BJ (cell line): ENCODE measurements at regions not wholly inside any gene's neighbourhood (a gene's known extent, or its start where the extent isn't known, plus 50 kb on each side); places are given as distances from the start of the nearest gene placed in this dataset.
"Not testable (repeated sequence)": the region's sequence is repeated elsewhere in the genome, so short reads cannot be mapped to it uniquely, and the experiment has no call there.

Source experiments
- CTCF ChIA-PET: fragments of 350-600 bp; formaldehyde crosslinking; extraction: SDS; loops from one replicate; lab custom pipeline; 2021; ENCODE audit warnings: antibody characterized with exemption, inconsistent platforms; lab: Yijun Ruan, JAX
- POLR2A ChIA-PET: fragments of 300-600 bp; sonication (Branson Sonifier 250); formaldehyde crosslinking; extraction: SDS; loops from one replicate; lab custom pipeline; 2021; ENCODE audit warnings: antibody characterized with exemption; lab: Charles Lee
- DNase-seq: peaks from one replicate; pipeline ENCODE4 v3.0.0-alpha.2; 2011; ENCODE audit warnings: low read depth
- H3K27me3 ChIP-seq: 2 replicates; pipeline ENCODE4 v1.6.0; 2011; ENCODE audit warnings: low read length; ENCODE audit not compliant: control insufficient read depth, insufficient read depth
- H3K36me3 ChIP-seq: 2 replicates; pipeline ENCODE4 v1.5.1; 2011; ENCODE audit warnings: low read length; ENCODE audit not compliant: control insufficient read depth, insufficient read depth
- H3K4me3 ChIP-seq: 2 replicates; pipeline ENCODE4 v1.5.1; 2011; ENCODE audit warnings: low read depth, mild to moderate bottlenecking, control low read depth, low read length
- TF ChIP-seq, protein P1 (sequence below): IDR thresholded peaks from 2 replicates; pipeline ENCODE4 v1.5.1; 2011; ENCODE audit warnings: low read depth, mild to moderate bottlenecking, control low read depth, inconsistent platforms, low read length, moderate library complexity; ENCODE audit not compliant: insufficient read depth

DNA sequence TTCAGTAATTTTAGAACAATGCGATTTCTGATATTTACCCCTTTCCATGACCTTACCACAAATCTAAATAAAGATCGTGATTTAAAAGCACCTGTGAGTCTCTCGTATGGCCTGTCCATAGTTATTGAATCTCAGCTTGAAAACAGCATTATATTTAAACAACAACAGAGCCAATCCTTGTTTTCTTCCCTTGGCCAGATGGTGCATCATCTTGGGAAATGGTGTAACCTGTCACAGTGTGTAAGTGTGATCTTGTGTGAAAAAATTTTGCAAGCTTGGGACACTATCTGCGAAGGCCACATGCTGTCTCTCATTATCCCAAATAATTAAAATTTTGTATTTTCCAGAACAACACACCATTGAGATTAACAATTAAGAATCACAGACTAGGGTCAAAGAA is 262.7 kb upstream of the SPHKAP start:
- no peak overlapping the region for H3K4me3 ChIP-seq
- ChIA-PET POLR2A (no interaction called here), CTCF (no interaction called here)
- H3K27me3 ChIP-seq: no peaks in the 10 kb centered on the region
- TF ChIP-seq, protein P1, sequence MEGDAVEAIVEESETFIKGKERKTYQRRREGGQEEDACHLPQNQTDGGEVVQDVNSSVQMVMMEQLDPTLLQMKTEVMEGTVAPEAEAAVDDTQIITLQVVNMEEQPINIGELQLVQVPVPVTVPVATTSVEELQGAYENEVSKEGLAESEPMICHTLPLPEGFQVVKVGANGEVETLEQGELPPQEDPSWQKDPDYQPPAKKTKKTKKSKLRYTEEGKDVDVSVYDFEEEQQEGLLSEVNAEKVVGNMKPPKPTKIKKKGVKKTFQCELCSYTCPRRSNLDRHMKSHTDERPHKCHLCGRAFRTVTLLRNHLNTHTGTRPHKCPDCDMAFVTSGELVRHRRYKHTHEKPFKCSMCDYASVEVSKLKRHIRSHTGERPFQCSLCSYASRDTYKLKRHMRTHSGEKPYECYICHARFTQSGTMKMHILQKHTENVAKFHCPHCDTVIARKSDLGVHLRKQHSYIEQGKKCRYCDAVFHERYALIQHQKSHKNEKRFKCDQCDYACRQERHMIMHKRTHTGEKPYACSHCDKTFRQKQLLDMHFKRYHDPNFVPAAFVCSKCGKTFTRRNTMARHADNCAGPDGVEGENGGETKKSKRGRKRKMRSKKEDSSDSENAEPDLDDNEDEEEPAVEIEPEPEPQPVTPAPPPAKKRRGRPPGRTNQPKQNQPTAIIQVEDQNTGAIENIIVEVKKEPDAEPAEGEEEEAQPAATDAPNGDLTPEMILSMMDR: no peak
- no peaks in the 10 kb centered on the region for H3K36me3 ChIP-seq
- no peak for DNase-seq

DNA sequence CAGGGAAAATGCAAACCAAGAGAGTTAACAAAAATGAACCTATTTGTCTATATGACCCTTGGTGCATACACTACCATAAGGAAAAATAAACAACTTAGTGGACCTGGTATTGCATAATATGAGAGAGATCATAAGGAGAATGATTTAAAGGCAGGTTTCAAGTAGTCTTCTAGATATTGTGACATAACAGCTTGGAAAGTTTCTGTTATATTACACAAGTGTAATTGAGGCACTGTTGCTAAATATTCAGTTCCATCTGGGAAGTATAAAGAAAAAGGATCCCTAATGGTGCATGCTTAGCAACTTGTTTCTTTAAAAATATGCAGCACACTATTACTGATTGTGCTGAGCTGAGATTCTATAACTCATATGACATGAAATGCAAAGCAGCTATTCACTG is 252.2 kb upstream of the SPHKAP start:
- H3K27me3 ChIP-seq: no peaks in the 10 kb centered on the region
- TF ChIP-seq, protein P1: no peak
- H3K36me3 ChIP-seq: no peaks in the 10 kb centered on the region
- ChIA-PET CTCF (no interaction called here), POLR2A (no interaction called here)
- no peak for DNase-seq
- H3K4me3 ChIP-seq: no peak overlapping the region

DNA sequence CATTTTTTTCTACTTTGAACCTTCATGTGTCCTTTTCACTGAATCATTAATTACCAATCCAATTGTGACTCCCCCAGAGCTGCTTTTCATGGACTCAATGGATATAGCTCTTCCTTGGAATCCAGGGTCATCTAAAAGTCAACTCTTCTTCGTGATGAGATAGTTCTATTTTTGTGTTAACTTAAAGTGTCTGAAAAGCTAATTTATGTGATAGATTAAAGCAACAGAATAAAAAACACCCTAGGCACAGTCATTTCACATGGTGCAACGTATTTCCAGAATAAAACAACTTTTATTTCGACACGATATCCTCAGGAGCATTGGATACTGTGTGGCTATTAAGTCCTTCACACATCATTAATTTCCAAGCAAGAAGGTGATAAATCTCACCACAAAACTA is 250.6 kb upstream of the SPHKAP start:
- ChIA-PET POLR2A (no interaction called here), CTCF (no interaction called here)
- TF ChIP-seq, protein P1: no peak
- H3K36me3 ChIP-seq: no peaks in the 10 kb centered on the region
- DNase-seq: no peak
- H3K4me3 ChIP-seq: no peak overlapping the region
- H3K27me3 ChIP-seq: no peaks in the 10 kb centered on the region

DNA sequence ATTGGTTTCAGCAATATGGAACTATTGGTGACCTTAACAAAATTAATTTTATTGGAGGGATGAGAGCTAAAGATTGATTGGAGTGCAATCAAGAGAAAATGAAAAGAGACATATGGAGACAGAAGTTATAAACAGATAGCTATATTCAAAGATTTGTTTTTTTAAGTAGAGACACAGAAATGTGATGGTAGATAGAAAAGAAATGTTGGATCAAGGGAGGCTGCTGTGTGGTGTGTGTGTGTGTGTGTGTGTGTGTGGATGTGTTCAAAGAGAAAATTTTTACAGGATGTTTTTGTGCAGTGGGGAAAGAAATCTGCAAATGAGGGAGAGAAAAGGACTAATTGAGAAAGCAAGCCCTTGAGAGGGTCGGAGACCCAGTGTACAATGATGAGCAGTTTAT is 249.5 kb upstream of the SPHKAP start:
- H3K27me3 ChIP-seq: no peaks in the 10 kb centered on the region
- POLR2A ChIA-PET: no interaction called here
- no peaks in the 10 kb centered on the region for H3K36me3 ChIP-seq
- TF ChIP-seq, protein P1: no peak
- CTCF ChIA-PET: no interaction called here
- no peak for DNase-seq
- H3K4me3 ChIP-seq: no peak overlapping the region

DNA sequence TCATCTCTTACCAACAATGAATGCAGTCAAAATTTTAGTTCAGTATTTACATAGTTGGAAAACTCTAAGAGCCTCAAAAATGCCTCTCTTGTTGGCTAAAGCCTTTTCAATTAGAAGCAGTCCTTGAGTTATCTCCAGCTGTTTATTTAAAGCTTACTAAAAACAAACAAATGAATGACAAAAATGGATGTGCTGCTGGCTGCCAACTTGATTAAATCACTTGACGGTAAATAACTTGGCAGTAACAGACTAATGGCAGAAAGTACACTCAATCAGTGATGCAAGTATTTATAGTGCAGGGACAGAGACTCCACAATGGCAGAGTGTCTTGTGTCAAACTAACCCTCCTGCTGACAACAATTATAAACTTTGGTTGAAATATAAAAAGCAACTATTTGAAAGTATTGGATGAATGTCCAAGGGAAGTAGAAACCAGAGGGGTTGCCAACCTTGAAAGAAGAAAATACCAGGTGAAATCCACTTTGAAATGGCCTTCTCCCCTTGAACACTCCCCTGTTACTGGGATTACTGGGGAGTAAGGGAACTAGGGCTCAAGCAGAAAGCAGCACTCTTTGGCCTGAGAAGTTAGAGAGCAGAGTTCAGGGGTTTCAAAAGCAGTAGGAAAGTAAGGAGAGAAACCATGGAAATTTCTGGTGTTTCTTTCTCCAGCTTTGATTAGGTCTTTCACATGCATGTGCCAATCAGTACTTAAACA is 245.2 kb upstream of the SPHKAP start:
- no peaks in the 10 kb centered on the region for H3K36me3 ChIP-seq
- no peaks in the 10 kb centered on the region for H3K27me3 ChIP-seq
- H3K4me3 ChIP-seq: no peak overlapping the region
- DNase-seq: no peak
- TF ChIP-seq, protein P1: no peak
- ChIA-PET POLR2A (no interaction called here), CTCF (no interaction called here)

DNA sequence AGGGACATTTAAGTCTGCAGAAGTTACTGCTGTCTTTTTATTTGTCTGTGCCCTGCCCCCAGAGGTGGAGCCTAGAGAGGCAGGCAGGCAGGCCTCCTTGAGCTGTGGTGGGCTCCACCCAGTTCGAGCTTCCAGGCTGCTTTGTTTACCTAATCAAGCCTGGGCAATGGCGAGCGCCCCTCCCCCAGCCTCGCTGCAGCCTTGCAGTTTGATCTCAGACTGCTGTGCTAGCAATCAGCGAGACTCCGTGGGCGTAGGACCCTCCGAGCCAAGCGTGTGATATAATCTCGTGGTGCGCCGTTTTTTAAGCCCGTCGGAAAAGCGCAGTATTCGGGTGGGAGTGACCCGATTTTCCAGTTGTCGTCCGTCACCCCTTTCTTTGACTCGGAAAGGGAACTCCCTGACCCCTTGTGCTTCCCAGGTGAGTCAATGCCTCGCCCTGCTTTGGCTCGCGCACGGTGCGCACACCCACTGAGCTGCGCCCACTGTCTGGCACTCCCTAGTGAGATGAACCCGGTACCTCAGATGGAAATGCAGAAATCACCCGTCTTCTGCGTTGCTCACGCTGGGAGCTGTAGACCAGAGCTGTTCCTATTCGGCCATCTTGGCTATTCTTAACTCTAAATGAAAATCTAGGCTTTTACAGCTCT is 244.0 kb upstream of the SPHKAP start:
- DNase-seq, H3K27me3 ChIP-seq, H3K36me3 ChIP-seq, CTCF ChIA-PET, H3K4me3 ChIP-seq, POLR2A ChIA-PET: not testable (repeated sequence)
